ENCODE measurements at regions not wholly inside any gene's neighbourhood (a gene's known extent, or its start where the extent isn't known, plus 50 kb on each side); places are given as distances from the start of the nearest gene placed in this dataset.

DNA sequence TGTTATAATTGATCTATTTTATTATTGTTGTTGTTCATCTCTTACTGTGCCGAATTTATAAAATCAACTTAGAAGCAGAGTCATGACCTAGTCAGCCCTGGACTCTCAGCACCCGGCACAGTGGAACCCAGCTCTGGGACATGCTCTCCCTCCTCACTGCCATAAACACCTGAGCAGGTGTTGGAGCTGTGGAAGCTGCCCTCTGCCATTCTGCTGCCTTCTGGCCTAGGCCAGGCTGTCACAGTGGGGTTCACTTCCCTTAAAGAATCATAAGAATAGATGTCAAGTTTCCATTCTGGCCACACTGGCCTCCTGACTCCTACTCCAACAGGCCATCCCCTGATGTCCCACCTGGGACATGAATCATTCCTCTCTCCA is 192.2 kb downstream of the ZFP36L2 start:
- DNase-seq (ENCODE audit: low spot score), result no peak

DNA sequence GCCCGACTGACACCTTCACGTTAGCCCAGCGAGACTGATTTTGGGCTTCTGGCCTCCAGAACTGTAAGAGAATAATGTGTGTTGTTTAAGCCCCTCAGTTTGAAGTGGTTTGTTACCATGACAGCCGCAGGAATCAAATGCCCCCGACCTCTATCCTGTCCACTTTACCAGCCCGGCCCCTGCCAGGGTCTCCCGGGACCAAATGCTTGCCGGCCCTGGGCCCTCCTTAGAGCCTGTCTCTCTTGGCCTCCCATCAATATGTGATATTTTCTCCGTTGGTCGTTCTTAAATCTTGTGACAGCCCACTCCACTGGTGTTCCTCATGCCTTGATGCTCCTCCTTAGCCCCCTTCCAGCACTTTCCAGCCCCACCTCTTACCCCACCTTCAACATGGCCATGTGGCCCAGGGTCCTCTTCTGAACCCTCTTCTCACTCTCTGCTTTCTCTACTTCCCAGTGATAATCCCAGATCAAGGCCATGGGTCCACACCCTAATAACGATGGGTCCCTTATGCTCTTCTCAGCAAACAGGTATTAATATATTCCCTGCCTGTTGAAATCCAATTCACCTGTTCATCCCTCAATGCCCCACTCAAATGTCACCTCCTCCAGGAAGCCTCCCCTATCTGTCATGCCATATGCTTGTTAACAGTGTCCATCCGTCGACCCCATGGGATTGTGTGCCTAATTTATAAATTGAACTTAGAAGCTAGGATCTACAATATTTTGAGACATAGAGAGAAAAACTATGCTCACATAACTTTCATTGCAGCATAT is 192.8 kb downstream of the ZFP36L2 start:
- no peak for DNase-seq (ENCODE audit: low spot score)

DNA sequence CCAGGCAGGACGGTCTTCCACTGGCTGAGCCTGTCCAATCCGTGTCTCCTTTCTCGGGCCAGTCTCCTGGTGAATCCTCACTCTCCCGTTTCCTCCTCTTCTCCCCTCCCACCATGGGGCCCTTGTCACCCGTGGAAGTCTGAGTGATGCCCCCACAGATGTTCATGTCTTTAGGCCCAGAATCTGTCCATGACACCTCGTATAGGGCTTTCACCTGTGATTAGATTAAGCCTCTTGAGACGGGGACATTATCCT is 193.5 kb downstream of the ZFP36L2 start:
- no peak for DNase-seq (ENCODE audit: low spot score)

DNA sequence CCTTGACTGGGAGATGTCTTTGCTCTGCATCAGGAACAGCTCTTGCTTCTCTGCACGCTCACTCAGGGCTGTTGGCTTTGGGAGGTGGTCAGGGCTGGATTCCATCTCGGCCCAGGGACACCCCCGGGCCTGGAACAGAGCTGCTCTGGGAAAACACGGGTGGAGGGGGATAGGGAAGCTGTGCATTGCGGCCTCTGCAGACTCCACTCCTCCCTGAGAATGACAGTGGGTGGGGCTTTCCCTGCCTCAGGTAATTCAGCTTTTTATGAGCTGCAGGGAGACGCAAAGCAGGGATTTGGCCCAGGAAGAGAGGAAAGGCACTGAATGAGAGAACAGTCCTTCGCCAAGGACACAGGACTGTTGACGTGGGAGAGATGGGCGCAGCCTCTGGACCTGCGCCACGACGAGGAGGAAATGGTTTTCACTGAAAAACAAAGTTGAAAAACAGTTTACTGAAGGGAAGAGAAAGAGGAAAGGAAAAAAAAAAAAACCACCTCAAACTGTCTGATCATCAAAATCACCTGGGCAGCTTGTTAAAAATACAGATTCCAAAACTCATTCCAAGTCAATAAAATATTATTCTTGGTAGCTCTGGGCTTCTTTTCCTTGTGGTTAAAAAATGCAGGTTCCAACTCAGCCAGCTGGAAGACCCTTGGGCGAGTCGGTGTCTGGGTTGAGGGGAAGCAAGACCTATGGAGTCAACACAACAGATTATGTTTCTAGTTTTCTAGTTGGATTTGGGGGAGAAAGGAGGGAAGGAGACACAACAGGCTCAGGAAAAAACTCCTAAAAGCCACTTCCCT is 194.0 kb downstream of the ZFP36L2 start:
- no peak for DNase-seq (ENCODE audit: low spot score)

DNA sequence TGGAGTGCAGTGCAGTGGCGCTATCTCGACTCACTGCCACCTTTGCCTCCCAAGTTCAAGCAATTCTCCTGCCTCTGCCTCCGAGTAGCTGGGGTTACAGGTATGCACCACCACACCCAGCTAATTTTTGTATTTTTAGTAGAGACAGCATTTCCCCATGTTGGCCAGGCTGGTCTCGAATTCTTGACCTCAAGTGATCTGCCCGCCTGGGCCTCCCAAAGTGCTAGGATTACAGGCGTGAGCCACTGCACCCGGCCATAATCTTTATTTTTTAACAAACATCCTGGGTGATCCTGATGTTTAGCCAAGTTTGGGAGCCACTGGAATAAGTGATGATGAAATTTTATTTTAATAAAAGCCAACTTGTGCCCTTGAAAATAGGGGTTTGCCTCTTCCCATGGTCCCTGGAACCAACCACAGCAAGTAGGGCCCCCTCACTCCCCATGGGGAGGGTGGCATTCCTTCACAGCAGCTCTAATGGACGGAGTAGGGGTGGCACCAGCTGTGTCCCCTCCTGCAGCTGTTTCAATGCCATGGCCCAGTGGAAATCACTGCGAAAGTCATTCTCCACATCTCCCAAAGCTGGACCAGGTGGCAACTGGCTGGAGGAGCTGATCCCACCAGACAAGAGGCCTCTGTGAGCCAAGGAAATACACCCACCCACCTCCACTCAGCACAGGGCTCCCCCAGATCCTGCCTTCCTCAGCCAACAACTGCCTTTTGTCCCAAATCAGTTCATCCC is 194.8 kb downstream of the ZFP36L2 start:
- no peak for DNase-seq (ENCODE audit: low spot score)

DNA sequence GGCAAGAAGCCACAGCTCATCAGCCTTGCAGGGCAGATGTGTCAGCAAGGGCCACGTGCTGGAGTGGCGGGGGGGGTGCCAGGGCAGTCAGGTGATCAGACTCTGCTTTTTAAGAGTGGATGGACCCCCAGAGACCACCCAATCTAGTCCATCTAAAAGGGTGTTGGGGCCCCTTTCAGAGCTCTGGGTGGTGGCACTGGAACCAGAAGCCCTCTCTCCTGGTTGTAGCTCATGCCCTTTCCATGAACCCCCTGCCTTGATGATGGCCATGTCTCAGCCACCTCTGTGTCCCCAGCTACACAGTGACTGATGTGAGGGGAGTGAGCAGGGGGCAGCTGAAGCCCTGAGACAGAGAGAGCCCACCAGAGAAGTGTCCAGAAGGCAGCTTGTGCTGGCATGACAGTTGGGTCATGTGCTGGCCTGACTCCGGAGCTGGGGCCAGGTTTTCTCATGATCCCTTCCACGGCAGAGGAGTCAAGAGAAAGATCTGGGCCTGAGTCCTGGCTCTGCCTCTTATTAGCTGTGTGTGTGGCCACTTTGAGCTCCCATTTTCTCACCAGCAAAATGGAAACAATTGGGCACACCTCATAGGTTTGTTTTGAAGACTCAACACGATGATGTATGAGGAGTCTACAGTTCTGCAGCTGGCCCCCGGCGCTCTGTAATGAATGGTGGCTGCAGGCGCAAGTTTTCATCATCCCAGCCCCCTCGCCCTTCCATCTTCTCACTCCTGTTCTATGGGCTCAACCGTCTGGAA is 195.7 kb downstream of the ZFP36L2 start:
- no peak for DNase-seq (ENCODE audit: low spot score)

DNA sequence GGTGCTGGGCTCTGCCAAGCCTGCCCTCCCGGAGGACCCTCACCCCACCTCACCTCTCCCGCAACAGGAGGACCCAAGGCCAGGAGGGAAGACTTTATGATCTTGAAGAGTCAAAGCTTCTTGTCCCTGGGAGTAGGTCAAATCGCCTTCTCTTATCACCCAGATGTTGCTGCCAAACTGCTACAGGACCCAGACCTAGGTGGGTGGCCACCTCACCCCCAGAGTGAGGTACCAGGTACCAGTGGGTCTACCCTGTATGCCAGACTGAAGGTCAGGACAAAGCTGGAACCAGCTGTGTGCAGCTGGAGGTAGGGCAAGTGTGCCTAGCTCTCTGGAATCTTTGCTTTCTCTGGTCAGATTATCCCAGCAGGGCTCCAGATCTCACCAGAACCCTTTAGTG is 197.2 kb downstream of the ZFP36L2 start:
- DNase-seq (ENCODE audit: low spot score), result no peak

DNA sequence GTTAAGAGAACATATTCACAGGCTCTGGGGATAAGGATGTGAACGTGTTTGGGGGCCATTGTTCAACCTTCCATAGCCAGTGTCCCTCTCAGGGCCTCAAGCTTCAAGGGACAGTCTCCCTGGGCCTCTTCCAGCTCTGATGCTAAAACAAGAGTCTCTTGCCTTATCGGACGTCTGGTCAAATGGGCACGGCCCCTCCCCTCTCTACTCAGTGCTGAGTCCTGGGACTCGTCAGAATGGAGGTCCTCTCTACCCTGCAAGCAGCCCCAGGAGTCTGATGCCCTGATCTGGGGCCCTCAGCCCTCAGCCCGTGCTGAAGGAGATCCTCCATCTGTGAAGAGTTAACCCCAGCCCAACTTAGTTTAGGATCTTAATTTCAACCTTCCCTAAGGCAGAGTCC is 198.2 kb downstream of the ZFP36L2 start:
- DNase-seq (ENCODE audit: low spot score), result no peak

DNA sequence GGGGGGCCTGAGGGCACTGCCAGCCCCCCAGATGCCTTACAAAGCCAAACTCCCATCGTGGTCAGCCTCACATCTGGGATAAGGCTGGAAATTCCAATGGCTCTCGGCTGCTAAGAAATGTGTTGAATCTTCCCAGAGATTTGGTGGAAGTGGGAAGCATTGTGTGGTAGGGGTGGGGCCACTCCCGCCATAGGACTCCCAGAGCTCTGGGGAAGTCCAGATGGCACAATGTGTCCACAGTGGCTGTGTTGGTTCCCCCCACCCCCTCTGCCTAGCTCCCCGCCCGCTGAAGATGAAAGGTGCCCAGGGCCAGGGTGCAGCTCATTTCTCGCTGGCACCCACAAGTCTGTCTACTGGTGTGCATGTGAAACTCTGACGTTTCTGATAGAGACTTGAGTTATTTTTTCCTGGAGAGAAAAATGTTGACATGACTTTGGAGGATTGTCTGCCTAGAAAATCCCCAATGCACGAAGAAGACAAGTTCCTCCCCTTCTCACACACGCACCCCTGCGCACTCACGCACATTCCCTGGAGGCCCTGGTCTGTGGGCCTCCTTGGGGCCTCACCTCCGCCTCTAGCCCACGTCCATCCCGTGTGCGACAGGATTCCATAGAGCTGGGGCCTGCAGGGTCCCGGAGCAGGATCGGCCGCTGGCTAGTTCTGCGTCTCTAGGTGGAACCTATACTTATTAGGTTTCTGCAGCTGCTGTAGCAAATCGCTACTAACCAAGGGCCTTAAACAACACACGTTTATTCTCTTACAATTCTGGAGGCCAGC is 199.1 kb downstream of the ZFP36L2 start:
- DNase-seq (ENCODE audit: low spot score), result no peak

DNA sequence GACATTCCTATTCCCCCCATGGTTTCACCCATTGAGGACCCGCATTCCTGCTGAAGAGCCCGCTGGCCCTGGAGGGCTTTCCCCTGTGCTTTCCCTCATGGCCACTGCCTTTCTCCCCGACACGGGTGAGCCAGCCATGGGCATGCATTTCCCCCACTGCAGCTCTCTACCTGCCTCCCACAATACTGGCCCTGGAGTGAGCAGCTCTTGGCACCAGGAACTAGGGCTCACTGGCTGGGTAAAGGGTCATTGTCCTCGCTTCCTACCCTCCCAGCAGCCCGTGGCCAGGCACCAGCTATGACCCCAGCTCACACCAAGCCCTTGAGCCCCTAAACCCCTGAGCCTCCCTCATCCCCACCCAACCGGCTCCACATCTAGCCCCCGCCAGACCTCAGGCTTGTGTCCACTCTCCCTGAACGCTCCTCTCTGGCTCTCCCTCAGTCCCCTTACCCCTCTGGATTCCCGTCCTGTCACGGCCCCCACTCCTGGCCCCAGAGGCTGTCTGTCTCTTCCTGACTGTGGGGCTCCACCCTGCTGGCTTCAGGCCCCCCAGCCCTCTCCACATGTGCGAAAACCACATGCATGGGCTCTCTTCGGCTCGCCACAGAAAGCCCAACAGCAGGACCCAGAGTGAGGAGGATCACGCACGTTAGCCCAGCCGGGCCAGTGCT is 199.8 kb downstream of the ZFP36L2 start:
- DNase-seq (ENCODE audit: low spot score), result no peak

DNA sequence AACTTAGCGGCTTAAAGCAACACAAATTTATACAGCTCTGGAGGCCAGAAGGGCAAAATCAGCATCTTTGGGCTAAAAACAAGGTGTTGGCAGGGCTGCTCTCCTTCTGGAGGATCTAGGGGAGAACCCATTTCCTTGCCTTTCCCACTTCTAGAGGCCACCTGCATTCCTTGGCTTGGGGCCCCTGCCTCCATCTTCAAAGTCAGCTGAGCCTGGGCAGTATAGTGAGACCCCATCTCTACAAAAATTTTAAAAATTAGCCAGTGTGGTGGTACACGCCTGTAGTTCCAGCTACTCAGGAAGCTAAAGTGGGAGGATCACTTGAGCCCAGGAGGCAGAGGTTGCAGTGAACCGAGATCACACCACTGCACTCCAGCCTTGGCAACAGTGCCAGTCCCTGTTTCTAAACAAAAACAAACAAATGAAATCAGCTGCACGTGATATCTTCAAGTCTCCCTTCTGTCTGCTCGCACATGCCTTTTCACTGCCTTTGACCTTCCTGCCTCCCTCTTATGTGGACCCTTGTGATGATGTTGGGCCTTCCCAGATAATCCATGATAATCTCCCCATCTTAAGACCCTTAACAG is 200.6 kb downstream of the ZFP36L2 start:
- DNase-seq (ENCODE audit: low spot score), result no peak

DNA sequence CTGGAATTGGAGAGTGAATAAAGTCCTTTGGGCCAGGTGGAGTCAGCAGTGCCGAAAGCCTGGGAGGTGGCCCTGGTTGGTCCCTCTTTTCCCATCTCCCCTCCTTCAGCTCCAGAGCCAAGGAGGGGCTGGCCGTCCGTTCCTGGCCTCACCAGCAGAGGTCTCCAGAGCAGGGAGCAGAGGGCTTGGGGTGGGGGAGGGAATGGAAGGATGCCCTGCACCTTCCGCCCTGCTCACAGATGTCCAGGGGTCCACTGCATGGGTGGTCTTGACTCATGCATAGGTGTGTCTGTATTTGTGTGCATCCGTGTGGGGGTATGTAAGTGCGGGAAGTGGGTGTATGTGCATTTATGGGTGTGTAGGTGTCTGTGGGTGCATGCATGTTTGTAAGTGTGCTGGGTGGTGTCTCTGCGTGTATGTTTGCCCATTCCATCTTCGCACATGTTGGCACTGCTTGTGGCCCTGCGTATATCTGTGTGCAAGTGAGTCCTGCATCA is 201.8 kb downstream of the ZFP36L2 start:
- no peak for DNase-seq (ENCODE audit: low spot score)

DNA sequence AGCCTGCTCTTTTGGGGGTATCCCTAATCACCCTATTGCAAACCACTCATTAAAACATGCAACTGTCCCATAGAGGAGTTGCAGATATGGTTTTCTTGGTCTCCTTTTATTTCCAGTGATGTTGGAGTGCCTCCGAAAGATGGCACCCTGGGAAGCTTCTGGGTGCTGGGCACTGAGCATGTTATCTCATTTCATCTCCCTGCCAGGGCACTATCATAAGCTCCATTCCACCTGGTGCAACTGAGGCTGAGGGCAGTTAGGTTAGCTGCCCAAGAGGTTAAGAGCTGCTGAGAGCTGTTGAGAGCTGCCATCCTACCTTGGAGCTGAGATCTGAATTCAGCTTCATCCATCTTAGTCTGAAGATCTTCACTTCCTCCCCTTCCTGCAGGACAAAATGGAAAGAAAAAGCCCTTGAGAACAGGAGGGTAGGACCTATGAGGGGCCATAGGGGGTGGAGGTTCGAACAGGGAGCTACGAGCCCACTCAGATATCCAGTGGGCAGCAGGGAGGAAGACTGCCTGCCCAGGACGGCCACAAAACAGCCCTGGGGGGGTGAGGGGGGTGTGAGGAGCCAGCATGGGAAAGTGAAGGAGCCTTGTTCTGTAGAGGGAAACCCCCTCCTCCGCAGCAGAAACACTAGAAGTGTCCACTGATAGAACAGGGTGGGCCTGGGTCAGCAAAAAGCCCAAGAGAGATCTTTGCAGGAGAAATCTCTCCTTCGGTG is 202.5 kb downstream of the ZFP36L2 start:
- no peak for DNase-seq (ENCODE audit: low spot score)

DNA sequence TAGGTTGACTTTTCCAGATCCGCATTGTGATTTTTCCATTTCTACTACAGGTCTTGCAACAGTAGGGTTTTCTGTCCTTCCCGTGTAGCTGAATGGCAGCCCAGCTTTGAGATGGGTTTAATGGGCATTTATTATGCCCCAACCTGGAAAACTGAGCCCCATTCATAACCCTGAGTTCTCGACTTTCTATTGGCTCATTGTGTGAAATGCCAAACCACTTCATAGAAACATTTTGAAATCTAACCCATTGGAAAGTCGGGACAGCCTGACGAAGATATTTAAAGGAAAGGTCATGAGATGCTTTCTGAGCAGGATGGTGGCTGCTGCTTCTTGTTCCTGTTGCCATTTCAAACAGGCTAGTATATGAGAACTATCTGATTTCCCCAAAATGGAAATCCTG is 203.5 kb downstream of the ZFP36L2 start:
- no peak for DNase-seq (ENCODE audit: low spot score)

DNA sequence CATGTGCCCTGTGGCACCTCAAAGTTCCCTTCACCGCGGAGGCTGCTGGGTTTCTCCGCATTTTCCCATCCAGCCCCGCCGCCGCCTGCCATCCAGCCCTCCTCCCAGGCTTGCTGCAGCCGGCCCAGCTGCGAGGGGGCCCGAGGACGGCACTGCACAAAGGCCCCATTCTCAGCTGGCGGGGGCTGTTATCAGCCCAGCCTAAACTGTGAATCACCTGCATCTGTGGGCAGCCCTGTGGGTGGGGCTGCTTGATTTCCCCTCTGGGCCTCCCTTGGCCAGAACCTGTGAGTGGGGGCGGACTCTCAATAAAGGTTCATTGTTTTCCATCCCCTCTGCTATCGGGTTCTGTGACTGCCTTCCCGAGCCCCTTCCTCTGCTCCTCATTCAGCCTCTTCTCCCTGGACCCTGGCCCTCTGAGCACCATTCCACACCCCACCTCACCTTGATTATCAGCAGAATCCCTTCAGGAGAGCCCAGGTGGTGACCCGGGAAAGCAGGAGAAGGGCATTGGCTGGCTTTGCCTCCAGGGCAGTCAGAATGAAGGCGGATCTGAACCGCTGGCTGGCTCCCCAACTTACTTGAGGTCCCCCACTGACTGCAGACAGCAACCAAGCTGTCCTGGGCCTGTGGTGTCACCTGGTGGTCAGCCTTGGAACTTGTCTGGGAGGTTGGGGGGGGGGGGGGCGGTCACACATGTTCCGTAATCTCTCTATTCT is 204.5 kb downstream of the ZFP36L2 start:
- no peak for DNase-seq (ENCODE audit: low spot score)

DNA sequence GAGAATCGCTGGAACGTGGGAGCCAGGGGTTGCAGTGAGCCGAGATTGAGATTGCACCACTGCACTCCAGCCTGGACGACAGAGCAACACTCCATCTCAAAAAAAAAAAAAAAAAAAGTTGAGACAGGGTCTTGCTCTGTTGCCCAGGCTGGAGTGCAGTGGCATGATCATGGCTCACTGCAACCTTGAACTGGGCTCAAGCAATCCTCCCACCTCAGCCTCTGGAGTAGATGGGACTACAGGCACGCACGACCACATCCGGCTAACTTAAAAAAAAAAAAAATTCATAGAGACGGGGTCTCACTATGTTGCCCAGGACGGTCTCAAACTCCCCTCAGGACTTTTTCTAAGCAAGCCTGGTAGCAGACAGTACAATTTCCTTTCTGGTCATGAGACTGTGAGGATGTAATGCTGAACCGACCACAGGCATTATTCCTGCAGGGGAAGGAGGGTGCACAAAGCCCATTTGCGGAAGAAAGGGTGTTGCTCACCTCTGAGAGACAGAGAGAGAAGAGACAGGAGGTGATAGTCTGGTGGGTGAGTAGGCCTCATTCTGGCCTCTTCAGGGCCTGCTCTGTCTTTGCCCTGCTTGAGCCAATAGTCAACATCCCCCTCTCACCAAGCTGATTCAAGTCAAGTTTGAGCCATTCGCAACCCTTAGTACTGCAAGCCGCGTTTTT is 205.3 kb downstream of the ZFP36L2 start:
- DNase-seq (ENCODE audit: low spot score), result no peak

DNA sequence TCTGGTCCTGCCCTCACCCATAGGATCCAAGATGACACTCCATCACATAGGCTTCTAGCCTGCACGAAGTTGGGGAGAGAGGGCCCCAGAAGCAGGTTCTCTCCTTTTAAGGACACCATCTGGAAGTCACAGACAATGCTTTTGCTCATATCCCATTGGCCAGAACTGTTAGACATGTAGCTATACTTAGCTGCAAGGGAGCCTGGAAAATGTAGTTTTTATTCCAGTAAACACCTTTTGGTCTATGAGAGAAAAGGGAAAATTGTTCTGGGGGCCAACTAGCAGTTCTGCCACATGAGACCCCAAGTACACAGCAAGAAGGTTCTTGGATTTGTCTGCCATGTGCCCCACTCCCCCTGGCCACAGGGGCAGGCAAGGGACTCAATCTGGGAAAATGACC is 206.1 kb downstream of the ZFP36L2 start:
- no peak for DNase-seq (ENCODE audit: low spot score)

DNA sequence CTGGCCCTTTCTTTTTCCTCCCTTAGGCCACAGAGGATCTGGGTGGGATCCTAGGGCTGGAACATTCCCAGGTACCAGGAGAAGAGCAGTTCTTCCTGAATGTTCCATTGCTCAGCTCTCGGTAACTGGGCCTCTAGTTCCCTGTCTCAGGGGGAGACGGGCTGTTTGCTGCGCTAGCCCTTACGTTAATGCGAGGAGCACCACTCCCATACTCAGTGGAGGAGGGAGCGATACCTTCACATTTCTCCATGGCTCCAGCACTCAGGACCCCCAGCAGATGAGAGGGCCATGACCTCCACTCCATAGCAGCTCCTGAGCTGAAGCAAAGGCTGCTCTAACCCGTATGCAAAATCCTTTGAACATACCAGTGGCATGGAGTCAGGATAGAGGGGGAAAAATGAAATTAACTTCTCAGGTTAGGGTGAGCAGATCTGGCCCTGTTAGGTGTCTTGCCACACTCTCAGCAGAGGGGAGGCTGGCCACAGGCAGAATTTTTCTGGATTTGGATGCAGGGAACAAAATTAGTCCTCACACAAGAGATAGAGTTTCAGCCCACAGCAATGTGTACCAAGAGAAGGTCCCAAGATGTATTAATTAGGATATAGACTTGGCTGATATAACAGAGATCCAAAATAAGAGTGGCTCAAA is 206.7 kb downstream of the ZFP36L2 start:
- no peak for DNase-seq (ENCODE audit: low spot score)

Measured in hematopoietic multipotent progenitor cell treated with erythropoietin and hydrocortisone succinate and interleukin-3 and kit ligand, for 15 days (in vitro differentiated cells).